Tibial nerve (tissue), 4 donors: ENCODE measurements at regions not wholly inside any gene's neighbourhood (a gene's known extent, or its start where the extent isn't known, plus 50 kb on each side); places are given as distances from the start of the nearest gene placed in this dataset.

ENCODE experiments used
- DNase-seq, 2 donors: peaks; one replicate each; pipeline ENCODE4 v3.0.0-alpha.2; 2019; ENCODE audit warnings: low spot score in 2 of 2
- H3K27ac ChIP-seq, 4 donors: fragments of 200-600 bp; sonication (generic) in 3 of 4; one replicate each; pipeline ENCODE4 v1.5.1; 2017 to 2019; ENCODE audit warnings: mild to moderate bottlenecking in 1 of 4
- H3K27me3 ChIP-seq, 2 donors: fragments of 200-600 bp; sonication (generic) in 1 of 2; one replicate each; pipeline versions ENCODE4 v1.5.1 to v1.6.0; 2017 to 2019
- H3K36me3 ChIP-seq, 3 donors: fragments of 200-600 bp; sonication (generic); one replicate each; pipeline ENCODE4 v1.5.1; 2018 to 2019
- H3K4me1 ChIP-seq, 4 donors: fragments of 200-600 bp; sonication (generic) in 3 of 4; one replicate each; pipeline ENCODE4 v1.5.1; 2017 to 2019
- H3K4me3 ChIP-seq, 4 donors: fragments of 200-600 bp; sonication (generic) in 3 of 4; one replicate each; pipeline ENCODE4 v1.5.1; 2017 to 2019; ENCODE audit warnings: mild to moderate bottlenecking in 1 of 4, moderate library complexity in 1 of 4
- H3K9me3 ChIP-seq, 4 donors: fragments of 200-600 bp; sonication (generic) in 3 of 4; one replicate each; pipeline ENCODE4 v1.5.1; 2017 to 2019
- CTCF ChIP-seq, 5 experiments: fragments of 200-600 bp in 3 of 5; fragments of 450-650 bp in 2 of 5; sonication (generic) in 3 of 5; IDR thresholded peaks; one replicate each; pipeline ENCODE4 v1.5.1; 2016 to 2019; ENCODE audit warnings: antibody characterized with exemption in 5 of 5, mild to moderate bottlenecking in 3 of 5, moderate library complexity in 2 of 5
- EP300 ChIP-seq, 2 donors: sonication (generic); formaldehyde crosslinking; IDR thresholded peaks; one replicate each; pipeline ENCODE4 v1.6.1; 2017; ENCODE audit warnings: antibody characterized with exemption in 2 of 2, mild to moderate bottlenecking in 1 of 2
- POLR2A ChIP-seq, 2 donors: fragments of 450-650 bp; IDR thresholded peaks; one replicate each; pipeline ENCODE4 v1.6.1; 2017; ENCODE audit warnings: antibody characterized with exemption in 2 of 2, mild to moderate bottlenecking in 2 of 2, moderate library complexity in 2 of 2
- WGBS, 2 donors: methylation state at CpG; one replicate each; pipeline ENCODE4 v1.1.5; 2018; 5-methylcytosine and 5-hydroxymethylcytosine counted together

GRCh38 chr14:71812693-71813092, 119.5 kb upstream of the RGS6 start:
- no peak for DNase-seq
- WGBS, 2 donors: 82 to 86% methylated on average over 4 of the region's 4 CpGs

GRCh38 chr14:71815110-71815509, 117.1 kb upstream of the RGS6 start:
- peaks cover 0 to 10% (median 0%) of the 10 kb centered on the region in 4 donors for H3K9me3 ChIP-seq
- no peak overlapping the region for H3K4me3 ChIP-seq
- H3K36me3 ChIP-seq: no peaks in the 10 kb centered on the region
- H3K27me3 ChIP-seq: no peaks in the 10 kb centered on the region
- no peak for TF ChIP-seq CTCF (IDR thresholded peaks at IDR 0.05)
- no peak for TF ChIP-seq EP300 (IDR thresholded peaks at IDR 0.05)
- no peak for TF ChIP-seq POLR2A (IDR thresholded peaks at IDR 0.05)
- DNase-seq: no peak
- no peak overlapping the region for H3K27ac ChIP-seq
- WGBS, 2 donors: 42% methylated on average over 4 of the region's 4 CpGs
- H3K4me1 ChIP-seq: no peaks in the 10 kb centered on the region

More at GRCh38 chr14:71812693-71813092, 119.5 kb upstream of the RGS6 start:
- Histone ChIP-seq H3K4me3 (no peak overlapping the region), H3K9me3 (peaks cover 0 to 12% (median 0%) of the 10 kb centered on the region in 4 donors), H3K27ac (no peak overlapping the region), H3K36me3 (no peaks in the 10 kb centered on the region), H3K4me1 (no peaks in the 10 kb centered on the region), H3K27me3 (no peaks in the 10 kb centered on the region)
- TF ChIP-seq POLR2A (IDR thresholded peaks at IDR 0.05) (no peak), EP300 (IDR thresholded peaks at IDR 0.05) (no peak), CTCF (IDR thresholded peaks at IDR 0.05) (no peak)

- 64 to 78% methylated on average over 5 of the region's 5 CpGs for WGBS, 2 donors
- H3K4me3 ChIP-seq: no peak overlapping the region
- no peak for DNase-seq
- no peaks in the 10 kb centered on the region for H3K9me3 ChIP-seq
- no peaks in the 10 kb centered on the region for H3K36me3 ChIP-seq
- H3K4me1 ChIP-seq: no peaks in the 10 kb centered on the region
- H3K27ac ChIP-seq: no peak overlapping the region
- TF ChIP-seq POLR2A (IDR thresholded peaks at IDR 0.05) (no peak), EP300 (IDR thresholded peaks at IDR 0.05) (no peak), CTCF (IDR thresholded peaks at IDR 0.05) (no peak)
- no peaks in the 10 kb centered on the region for H3K27me3 ChIP-seq
Observed at GRCh38 chr14:71824816-71825215, 107.4 kb upstream of the RGS6 start.

GRCh38 chr14:71833476-71833875, 98.8 kb upstream of the RGS6 start:
- WGBS, 2 donors: 78 to 80% methylated on average over 3 of the region's 3 CpGs
- Histone ChIP-seq H3K4me1 (no peaks in the 10 kb centered on the region), H3K27me3 (no peaks in the 10 kb centered on the region), H3K27ac (no peak overlapping the region), H3K36me3 (no peaks in the 10 kb centered on the region), H3K4me3 (no peak overlapping the region), H3K9me3 (peaks cover 0 to 19% (median 0%) of the 10 kb centered on the region in 4 donors)
- TF ChIP-seq POLR2A (IDR thresholded peaks at IDR 0.05): no peak
- no peak for TF ChIP-seq EP300 (IDR thresholded peaks at IDR 0.05)
- TF ChIP-seq CTCF (IDR thresholded peaks at IDR 0.05): no peak
- no peak for DNase-seq

GRCh38 chr14:71834284-71835204, 97.7 kb upstream of the RGS6 start:
- TF ChIP-seq EP300 (IDR thresholded peaks at IDR 0.05): no peak
- TF ChIP-seq POLR2A (IDR thresholded peaks at IDR 0.05): no peak
- no peak for TF ChIP-seq CTCF (IDR thresholded peaks at IDR 0.05)
- Histone ChIP-seq H3K4me1 (no peaks in the 10 kb centered on the region), H3K27me3 (no peaks in the 10 kb centered on the region), H3K4me3 (no peak overlapping the region), H3K9me3 (peaks cover 0 to 19% (median 0%) of the 10 kb centered on the region in 4 donors), H3K27ac (no peak overlapping the region), H3K36me3 (no peaks in the 10 kb centered on the region)
- no peak for DNase-seq
- 56 to 59% methylated on average over 4 of the region's 4 CpGs for WGBS, 2 donors
